Right atrium auricular region (tissue), 2 donors: ENCODE measurements at regions not wholly inside any gene's neighbourhood (a gene's known extent, or its start where the extent isn't known, plus 50 kb on each side); places are given as distances from the start of the nearest gene placed in this dataset.

Experiments
- DNase-seq: peaks from one replicate; pipeline ENCODE4 v3.0.0-alpha.2; 2019; ENCODE audit warnings: low spot score
- H3K27ac ChIP-seq, 2 donors: fragments of 200-600 bp; sonication (generic); 1 replicate in 1 of 2; 2 replicates in 1 of 2; pipeline ENCODE4 v1.5.1; 2016 to 2019
- H3K27me3 ChIP-seq, 2 donors: fragments of 200-600 bp; sonication (generic); one replicate each; pipeline versions ENCODE4 v1.5.1 to v1.6.0; 2017 to 2019
- H3K36me3 ChIP-seq: fragments of 200-600 bp; sonication (generic); one replicate; pipeline ENCODE4 v1.5.1; 2016
- H3K4me1 ChIP-seq, 2 donors: fragments of 200-600 bp; sonication (generic); one replicate each; pipeline versions ENCODE4 v1.5.1 to v1.6.0; 2017 to 2019
- H3K4me3 ChIP-seq, 2 donors: fragments of 200-600 bp; sonication (generic); 1 replicate in 1 of 2; 2 replicates in 1 of 2; pipeline ENCODE4 v1.5.1; 2017 to 2019; ENCODE audit warnings: mild to moderate bottlenecking in 1 of 2, moderate library complexity in 1 of 2
- H3K9me3 ChIP-seq, 2 donors: fragments of 200-600 bp; sonication (generic); one replicate each; pipeline ENCODE4 v1.5.1; 2019
- TF ChIP-seq, protein P1 (sequence below), 2 donors: fragments of 200-600 bp; sonication (generic); IDR thresholded peaks; one replicate each; pipeline ENCODE4 v1.5.1; 2019; ENCODE audit warnings: antibody characterized with exemption in 2 of 2

DNA sequence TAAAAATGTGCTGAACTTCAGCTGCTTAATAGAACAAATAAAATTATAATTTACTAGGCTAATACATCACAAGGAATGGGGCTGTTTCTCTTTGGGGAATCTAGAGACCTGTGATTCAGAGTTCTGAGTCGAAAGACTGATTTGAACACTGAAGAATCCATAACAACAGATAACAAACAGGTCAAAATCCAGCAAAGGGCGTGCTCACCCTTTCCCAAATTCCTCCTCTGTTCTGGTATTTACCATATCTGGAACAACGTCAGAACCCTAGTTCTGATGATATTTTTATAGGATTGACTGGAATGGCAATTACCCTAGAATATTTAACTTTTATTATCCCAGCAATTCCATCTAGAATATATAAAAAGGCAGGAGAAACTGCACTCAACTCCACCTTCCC, 66.0 kb upstream of the ITGA6 start:
- no peaks in the 10 kb centered on the region for H3K27me3 ChIP-seq
- no peaks in the 10 kb centered on the region for H3K9me3 ChIP-seq
- no peak overlapping the region for H3K27ac ChIP-seq
- H3K4me3 ChIP-seq, result no peak overlapping the region
- no peak for DNase-seq
- TF ChIP-seq, protein P1, sequence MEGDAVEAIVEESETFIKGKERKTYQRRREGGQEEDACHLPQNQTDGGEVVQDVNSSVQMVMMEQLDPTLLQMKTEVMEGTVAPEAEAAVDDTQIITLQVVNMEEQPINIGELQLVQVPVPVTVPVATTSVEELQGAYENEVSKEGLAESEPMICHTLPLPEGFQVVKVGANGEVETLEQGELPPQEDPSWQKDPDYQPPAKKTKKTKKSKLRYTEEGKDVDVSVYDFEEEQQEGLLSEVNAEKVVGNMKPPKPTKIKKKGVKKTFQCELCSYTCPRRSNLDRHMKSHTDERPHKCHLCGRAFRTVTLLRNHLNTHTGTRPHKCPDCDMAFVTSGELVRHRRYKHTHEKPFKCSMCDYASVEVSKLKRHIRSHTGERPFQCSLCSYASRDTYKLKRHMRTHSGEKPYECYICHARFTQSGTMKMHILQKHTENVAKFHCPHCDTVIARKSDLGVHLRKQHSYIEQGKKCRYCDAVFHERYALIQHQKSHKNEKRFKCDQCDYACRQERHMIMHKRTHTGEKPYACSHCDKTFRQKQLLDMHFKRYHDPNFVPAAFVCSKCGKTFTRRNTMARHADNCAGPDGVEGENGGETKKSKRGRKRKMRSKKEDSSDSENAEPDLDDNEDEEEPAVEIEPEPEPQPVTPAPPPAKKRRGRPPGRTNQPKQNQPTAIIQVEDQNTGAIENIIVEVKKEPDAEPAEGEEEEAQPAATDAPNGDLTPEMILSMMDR (IDR thresholded peaks at IDR 0.05), result no peak
- H3K4me1 ChIP-seq, result peaks cover 0 to 29% of the 10 kb centered on the region in 2 donors
- H3K36me3 ChIP-seq, result no peaks in the 10 kb centered on the region

DNA sequence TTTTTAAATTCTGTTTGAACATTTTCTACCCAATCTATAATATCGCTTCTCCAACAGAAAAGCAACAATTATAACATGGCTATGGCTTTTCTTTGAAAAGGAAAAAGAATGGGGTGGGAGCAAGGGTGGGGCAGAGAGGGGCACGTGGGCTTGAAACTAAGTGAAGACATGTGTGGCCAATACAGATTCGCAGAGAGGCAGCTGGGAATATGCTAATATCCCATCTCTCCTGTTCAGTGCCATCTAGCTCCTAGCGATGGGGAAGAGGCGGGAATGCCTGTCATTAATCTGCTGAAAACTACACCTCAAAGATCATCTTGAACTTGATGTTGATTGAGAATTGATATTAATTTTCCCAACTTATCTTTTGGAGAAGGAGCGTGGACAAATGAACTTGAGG, 65.5 kb upstream of the ITGA6 start:
- DNase-seq, result no peak
- Histone ChIP-seq H3K27me3 (no peaks in the 10 kb centered on the region), H3K9me3 (no peaks in the 10 kb centered on the region), H3K36me3 (no peaks in the 10 kb centered on the region), H3K27ac (no peak overlapping the region), H3K4me1 (peaks cover 0 to 29% of the 10 kb centered on the region in 2 donors), H3K4me3 (no peak overlapping the region)
- TF ChIP-seq, protein P1 (IDR thresholded peaks at IDR 0.05), result no peak

DNA sequence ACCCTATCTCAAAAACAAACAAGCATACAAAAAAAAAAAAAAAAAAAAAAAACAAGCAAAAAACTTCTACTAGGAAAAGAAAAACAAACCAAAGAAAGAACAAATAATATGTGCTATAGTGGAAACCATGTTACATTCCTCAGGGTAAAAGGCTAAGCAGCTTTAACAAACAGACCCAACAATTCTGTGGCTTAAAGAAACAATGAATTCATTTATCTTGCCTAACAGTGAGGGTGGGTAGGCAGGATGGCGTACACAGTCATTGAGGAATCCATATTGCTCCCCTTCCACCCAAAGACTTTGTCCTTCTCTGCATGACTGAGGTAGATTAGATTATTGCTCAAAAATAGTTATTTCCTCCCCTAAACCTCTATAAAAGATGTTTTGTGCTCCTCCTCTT, 63.1 kb upstream of the ITGA6 start:
- H3K36me3 ChIP-seq, result no peaks in the 10 kb centered on the region

DNA sequence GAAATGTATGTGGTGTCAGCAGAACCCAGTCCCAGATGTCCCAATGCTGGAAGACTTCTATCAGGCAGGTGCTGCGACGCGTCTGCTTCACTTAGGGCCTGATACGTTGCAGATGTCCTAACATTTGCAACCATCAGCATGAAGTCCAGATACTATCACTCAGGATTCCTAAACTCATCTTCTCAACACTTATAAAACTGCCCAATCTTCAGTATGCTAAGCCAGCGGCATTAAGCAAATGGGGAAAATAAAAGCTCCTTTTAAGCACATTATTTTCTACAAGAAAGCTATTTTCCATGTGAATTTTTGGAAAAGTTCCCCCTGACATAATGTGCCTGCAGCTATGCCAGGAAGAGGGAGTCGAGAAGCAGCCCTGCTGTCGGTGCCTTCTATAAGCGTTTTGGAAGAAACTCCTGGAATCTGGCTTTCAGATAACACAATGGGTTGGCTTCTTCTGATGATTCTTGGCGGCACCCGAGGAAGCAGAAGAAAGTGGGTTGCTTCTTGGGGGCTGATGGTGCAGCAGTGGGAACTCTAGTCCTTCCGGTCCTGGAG, 60.7 kb upstream of the ITGA6 start:
- Histone ChIP-seq H3K27ac (no peak overlapping the region), H3K27me3 (no peaks in the 10 kb centered on the region), H3K4me1 (no peaks in the 10 kb centered on the region), H3K9me3 (peaks cover 0 to 10% of the 10 kb centered on the region in 2 donors), H3K4me3 (no peak overlapping the region), H3K36me3 (no peaks in the 10 kb centered on the region)
- DNase-seq, result no peak
- TF ChIP-seq, protein P1 (IDR thresholded peaks at IDR 0.05), result no peak

More for the DNA sequence above, 63.1 kb upstream of the ITGA6 start:
- no peaks in the 10 kb centered on the region for H3K27me3 ChIP-seq
- H3K4me3 ChIP-seq, result no peak overlapping the region
- peaks cover 0 to 6% of the 10 kb centered on the region in 2 donors for H3K9me3 ChIP-seq
- DNase-seq, result no peak
- peaks cover 0 to 6% of the 10 kb centered on the region in 2 donors for H3K4me1 ChIP-seq
- TF ChIP-seq, protein P1 (IDR thresholded peaks at IDR 0.05), result no peak
- no peak overlapping the region for H3K27ac ChIP-seq

DNA sequence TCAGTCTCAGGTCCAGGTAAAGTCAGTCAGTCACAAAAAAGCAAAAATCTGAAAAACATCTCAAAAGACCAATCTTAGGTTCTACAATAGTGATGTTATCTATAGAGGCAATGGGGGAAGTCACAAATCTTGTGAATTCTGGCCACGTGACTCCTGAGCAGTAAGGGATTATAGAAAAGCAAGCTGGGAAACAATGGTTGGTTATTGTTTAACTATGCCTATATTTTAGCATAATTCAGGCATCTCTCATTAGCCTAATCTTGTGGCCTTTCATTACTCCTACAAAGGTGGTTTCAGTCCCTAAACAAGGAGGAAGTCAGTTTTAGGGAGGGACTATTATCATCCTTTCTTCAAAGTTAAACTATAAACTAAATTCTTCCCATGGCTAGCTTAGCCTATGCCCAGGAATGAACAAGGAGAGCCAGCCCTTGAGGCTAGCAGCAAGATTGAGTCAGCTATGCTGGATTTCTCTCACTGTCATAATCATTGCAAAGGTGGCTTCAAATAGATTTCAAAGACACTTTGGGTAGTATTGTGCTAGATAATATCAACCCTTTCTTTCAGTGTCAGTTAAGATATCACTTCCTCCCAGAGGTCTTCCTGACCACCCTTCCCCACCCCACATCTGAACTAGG, 56.4 kb upstream of the ITGA6 start:
- TF ChIP-seq, protein P1 (IDR thresholded peaks at IDR 0.05), result no peak
- H3K4me1 ChIP-seq, result no peaks in the 10 kb centered on the region

DNA sequence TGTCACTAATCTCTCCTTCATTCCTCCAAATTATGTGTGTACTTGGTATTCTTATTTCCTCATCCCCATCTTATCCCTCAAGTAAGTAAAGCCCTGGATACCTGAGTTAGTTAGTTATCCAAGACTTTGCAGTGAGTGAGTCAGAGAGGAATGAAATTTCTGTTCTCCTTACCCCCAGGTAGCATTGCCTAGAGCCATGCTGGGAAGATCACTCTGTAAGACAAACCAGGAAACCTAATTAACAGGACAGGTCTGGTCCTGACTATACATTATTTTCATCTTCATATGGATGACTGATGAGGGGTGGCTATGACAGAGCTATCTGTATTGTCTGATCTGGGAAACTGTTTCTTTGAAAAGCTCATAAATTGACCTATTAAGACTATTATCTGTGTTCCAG, 55.0 kb upstream of the ITGA6 start:
- Histone ChIP-seq H3K9me3 (peaks cover 0 to 10% of the 10 kb centered on the region in 2 donors), H3K27me3 (no peaks in the 10 kb centered on the region), H3K4me3 (no peak overlapping the region), H3K27ac (no peak overlapping the region), H3K36me3 (no peaks in the 10 kb centered on the region), H3K4me1 (peaks cover 0 to 10% of the 10 kb centered on the region in 2 donors)
- TF ChIP-seq, protein P1 (IDR thresholded peaks at IDR 0.05), result no peak
- DNase-seq, result no peak

More for the DNA sequence above, 56.4 kb upstream of the ITGA6 start:
- no peak overlapping the region for H3K27ac ChIP-seq
- H3K27me3 ChIP-seq, result no peaks in the 10 kb centered on the region
- H3K9me3 ChIP-seq, result peaks cover 0 to 10% of the 10 kb centered on the region in 2 donors
- no peaks in the 10 kb centered on the region for H3K36me3 ChIP-seq
- no peak overlapping the region for H3K4me3 ChIP-seq
- no peak for DNase-seq
